ENCODE measurements at regions not wholly inside any gene's neighbourhood (a gene's known extent, or its start where the extent isn't known, plus 50 kb on each side); places are given as distances from the start of the nearest gene placed in this dataset.

DNA sequence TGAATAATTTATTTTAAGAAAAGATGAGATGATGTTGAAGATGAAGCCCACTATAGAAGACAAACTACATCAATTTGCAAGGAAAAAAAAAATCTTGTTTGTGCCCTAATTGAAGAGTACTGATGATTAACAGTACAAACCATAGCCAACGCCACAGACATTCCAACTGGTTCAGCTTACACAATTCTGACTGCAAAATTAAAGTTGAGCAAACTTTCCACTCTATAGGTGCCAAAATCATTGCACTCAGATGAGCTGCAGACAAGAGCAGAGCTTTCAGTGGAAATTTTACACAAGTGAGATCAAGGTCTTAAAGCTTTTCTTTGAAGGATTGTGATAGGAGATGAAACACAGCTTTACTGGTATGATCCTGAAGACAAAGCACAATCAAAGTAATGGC is 85.3 kb downstream of the OGFRL1 start:
- Mint-ChIP-seq H3K9me3 (ENCODE audit: low read depth) (no peaks in the 10 kb centered on the region), H3K36me3 (ENCODE audit: low read depth) (peaks cover 3% of the 10 kb centered on the region), H3K27me3 (ENCODE audit: low read depth) (no peaks in the 10 kb centered on the region), H3K4me3 (ENCODE audit: unreplicated experiment) (no peak overlapping the region), H3K27ac (ENCODE audit: unreplicated experiment) (no peak overlapping the region), H3K4me1 (ENCODE audit: low read depth) (peaks cover 3% of the 10 kb centered on the region)
- TF ChIP-seq, protein P1, sequence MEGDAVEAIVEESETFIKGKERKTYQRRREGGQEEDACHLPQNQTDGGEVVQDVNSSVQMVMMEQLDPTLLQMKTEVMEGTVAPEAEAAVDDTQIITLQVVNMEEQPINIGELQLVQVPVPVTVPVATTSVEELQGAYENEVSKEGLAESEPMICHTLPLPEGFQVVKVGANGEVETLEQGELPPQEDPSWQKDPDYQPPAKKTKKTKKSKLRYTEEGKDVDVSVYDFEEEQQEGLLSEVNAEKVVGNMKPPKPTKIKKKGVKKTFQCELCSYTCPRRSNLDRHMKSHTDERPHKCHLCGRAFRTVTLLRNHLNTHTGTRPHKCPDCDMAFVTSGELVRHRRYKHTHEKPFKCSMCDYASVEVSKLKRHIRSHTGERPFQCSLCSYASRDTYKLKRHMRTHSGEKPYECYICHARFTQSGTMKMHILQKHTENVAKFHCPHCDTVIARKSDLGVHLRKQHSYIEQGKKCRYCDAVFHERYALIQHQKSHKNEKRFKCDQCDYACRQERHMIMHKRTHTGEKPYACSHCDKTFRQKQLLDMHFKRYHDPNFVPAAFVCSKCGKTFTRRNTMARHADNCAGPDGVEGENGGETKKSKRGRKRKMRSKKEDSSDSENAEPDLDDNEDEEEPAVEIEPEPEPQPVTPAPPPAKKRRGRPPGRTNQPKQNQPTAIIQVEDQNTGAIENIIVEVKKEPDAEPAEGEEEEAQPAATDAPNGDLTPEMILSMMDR (IDR thresholded peaks at IDR 0.05): no peak
- no peak for DNase-seq (ENCODE audit: low spot score)

DNA sequence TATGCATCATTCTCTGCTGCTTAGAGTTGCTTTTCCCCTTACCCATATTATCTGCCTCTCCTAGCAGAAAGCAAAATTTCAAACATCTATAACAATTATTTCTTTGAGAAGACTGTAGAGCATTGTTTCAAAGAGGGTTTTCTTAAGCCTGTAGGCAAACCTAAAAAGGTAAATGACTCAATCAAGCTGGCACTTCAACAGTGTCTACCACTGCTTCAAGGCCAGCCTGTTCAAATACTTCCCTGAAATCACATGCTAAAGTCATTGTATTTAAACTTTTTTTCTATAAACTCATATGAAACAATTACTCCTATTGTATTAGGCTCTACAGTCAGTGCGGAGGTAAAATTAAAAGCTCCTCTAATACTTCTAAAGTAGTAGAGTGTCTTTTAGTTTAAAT is 87.1 kb downstream of the OGFRL1 start:
- H3K27me3 Mint-ChIP-seq (ENCODE audit: low read depth): no peaks in the 10 kb centered on the region
- no peaks in the 10 kb centered on the region for H3K9me3 Mint-ChIP-seq (ENCODE audit: low read depth)
- H3K36me3 Mint-ChIP-seq (ENCODE audit: low read depth): peaks cover 3% of the 10 kb centered on the region
- peaks cover 3% of the 10 kb centered on the region for H3K4me1 Mint-ChIP-seq (ENCODE audit: low read depth)
- no peak overlapping the region for H3K4me3 Mint-ChIP-seq (ENCODE audit: unreplicated experiment)
- DNase-seq (ENCODE audit: low spot score): no peak
- no peak overlapping the region for H3K27ac Mint-ChIP-seq (ENCODE audit: unreplicated experiment)
- TF ChIP-seq, protein P1 (IDR thresholded peaks at IDR 0.05): no peak

DNA sequence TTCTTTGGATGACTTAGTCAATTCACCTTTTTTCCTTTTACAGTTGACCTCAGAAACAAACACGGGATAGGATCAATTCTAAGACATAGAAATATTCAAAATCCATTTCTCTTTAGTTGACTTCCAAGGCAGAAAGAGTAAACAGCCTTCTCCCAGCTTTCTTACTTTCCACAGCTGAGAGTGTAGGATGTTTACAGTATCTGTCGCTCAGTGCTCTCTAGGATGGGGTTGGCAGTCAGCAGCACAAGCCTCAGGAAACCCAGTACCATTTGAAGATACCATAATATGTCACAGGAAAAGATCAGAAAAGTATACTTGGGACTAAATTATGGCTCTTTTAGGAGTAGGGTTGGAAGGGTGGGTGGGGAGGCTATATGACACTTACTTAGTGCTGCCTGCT is 88.2 kb downstream of the OGFRL1 start:
- Mint-ChIP-seq H3K27ac (ENCODE audit: unreplicated experiment) (no peak overlapping the region), H3K4me3 (ENCODE audit: unreplicated experiment) (no peak overlapping the region), H3K27me3 (ENCODE audit: low read depth) (no peaks in the 10 kb centered on the region), H3K36me3 (ENCODE audit: low read depth) (peaks cover 3% of the 10 kb centered on the region), H3K4me1 (ENCODE audit: low read depth) (peaks cover 6% of the 10 kb centered on the region), H3K9me3 (ENCODE audit: low read depth) (no peaks in the 10 kb centered on the region)
- TF ChIP-seq, protein P1 (IDR thresholded peaks at IDR 0.05): no peak
- no peak for DNase-seq (ENCODE audit: low spot score)

DNA sequence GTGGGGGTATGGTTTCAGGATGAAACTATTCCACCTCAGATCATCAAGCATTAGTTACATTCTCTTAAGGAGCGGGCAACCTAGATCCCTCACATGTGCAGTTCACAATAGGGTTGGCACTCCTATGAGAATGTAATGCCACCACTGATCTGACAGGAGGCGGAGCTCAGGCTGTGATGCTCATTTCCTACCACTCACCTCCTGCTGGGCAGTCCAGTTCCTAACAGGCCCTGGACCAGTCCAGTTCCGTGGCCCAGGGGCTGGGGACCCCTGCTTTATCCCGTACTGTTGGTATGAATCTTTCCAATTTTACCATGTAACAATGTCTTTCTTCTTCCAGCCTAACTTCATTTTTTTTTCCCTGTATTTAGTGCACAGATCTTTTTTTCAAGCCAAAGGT is 94.9 kb downstream of the OGFRL1 start:
- Mint-ChIP-seq H3K27ac (ENCODE audit: unreplicated experiment) (no peak overlapping the region), H3K9me3 (ENCODE audit: low read depth) (no peaks in the 10 kb centered on the region), H3K36me3 (ENCODE audit: low read depth) (no peaks in the 10 kb centered on the region)

DNA sequence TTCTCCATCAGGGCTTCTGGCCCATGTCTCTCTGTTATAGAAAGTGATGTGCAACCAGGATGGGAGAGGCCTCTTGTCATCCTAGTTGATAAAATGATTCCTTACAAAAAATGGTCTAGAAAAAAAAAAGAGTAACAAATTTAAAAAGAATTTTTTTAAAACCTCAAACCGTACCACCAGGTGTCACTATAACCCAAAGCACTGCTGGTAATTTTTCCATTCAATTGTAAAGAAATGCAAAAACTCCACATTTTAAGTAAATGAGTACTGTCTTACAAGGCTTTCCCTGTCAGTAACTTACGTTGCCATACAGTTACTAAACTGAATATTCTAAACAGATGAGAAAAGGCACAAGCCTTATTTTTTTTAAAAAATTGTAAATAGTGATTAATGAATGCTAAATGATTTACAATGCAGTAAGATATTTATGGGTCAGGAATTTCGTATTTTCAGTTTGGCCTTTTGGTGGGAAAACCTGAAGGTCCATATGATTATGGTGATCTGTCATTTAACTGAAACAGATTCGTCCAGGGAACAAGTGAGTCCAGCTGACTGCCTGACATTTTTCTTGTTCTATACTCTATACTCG is 95.4 kb downstream of the OGFRL1 start:
- Mint-ChIP-seq H3K27me3 (ENCODE audit: low read depth) (no peaks in the 10 kb centered on the region), H3K9me3 (ENCODE audit: low read depth) (no peaks in the 10 kb centered on the region), H3K36me3 (ENCODE audit: low read depth) (no peaks in the 10 kb centered on the region), H3K4me1 (ENCODE audit: low read depth) (peaks cover 28% of the 10 kb centered on the region), H3K27ac (ENCODE audit: unreplicated experiment) (peak overlapping the region; percentile 4), H3K4me3 (ENCODE audit: unreplicated experiment) (no peak overlapping the region)
- no peak for DNase-seq (ENCODE audit: low spot score)
- TF ChIP-seq, protein P1 (IDR thresholded peaks at IDR 0.05): peak; percentile 96

More for the DNA sequence above, 94.9 kb downstream of the OGFRL1 start:
- Mint-ChIP-seq H3K27me3 (ENCODE audit: low read depth) (no peaks in the 10 kb centered on the region), H3K4me1 (ENCODE audit: low read depth) (peaks cover 27% of the 10 kb centered on the region), H3K4me3 (ENCODE audit: unreplicated experiment) (no peak overlapping the region)
- no peak for DNase-seq (ENCODE audit: low spot score)
- TF ChIP-seq, protein P1 (IDR thresholded peaks at IDR 0.05): no peak

All from chondrocyte (in vitro differentiated cells).